GM21515 (cell line): ENCODE measurements at regions not wholly inside any gene's neighbourhood (a gene's known extent, or its start where the extent isn't known, plus 50 kb on each side); places are given as distances from the start of the nearest gene placed in this dataset.
"Not testable (repeated sequence)": the region's sequence is repeated elsewhere in the genome, so short reads cannot be mapped to it uniquely, and the experiment has no call there.

Source experiments
- ATAC-seq: cut with Tn5 transposase; IDR thresholded peaks from one replicate; pipeline ENCODE4 v1.9.1; 2021; ENCODE audit not compliant: unreplicated experiment

DNA sequence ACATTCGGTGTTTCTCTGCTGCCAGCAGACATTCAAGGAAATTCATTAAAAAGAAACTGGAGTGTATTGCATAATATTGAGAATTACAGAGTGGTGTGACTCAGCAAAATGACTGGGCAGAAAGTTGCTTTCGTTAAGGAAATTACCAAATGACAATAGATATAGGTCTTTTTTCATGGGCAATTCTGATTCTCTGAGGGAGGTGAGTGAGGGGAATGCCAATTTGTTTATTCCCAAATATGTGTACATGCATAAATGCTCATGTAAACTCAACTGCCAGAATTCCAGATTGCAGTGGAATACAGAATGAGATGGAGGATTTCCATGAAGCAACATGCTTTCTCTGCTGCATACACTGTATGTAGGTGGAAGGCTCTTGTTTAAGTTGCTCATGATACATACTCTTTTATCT lies 1730.1 kb downstream of the SLITRK5 start:
- ATAC-seq: no peak

DNA sequence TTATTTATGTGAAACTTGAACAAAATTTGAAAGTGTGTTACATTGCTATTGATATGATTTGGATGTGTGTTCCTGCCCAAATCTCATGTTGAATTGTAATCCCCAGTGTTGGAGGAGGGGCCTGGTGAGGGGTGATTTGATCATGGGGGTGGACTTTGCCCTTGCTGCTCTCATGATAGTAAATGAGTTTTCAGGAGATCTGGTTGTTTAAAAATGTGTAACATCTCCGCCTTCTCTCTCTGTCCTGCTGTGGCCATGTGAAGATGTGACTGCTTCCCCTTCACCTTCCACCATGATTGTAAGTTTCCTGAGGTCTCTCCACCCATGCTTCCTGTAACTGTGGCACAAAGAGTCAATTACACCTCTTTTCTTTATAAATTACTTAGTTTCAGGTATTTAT lies 1731.0 kb downstream of the SLITRK5 start:
- ATAC-seq: no peak

DNA sequence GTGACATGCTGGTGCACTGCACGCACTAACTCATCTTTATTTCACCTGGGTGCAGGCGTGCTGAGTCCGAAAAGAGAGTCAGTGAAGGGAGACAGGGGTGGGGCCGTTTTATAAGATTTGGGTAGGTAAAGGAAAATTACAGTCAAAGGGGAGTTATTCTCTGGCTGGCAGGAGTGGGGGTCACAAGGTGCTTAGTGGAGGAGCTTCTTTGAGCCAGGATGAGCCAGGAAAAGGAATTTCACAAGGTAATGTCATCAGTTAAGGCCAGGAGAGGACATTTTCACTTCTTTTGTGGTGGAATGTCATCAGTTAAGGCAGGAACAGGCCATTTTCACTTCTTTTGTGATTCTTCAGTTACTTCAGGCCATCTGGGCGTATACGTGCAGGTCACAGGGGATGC lies 1734.9 kb downstream of the SLITRK5 start:
- not testable (repeated sequence) for ATAC-seq

DNA sequence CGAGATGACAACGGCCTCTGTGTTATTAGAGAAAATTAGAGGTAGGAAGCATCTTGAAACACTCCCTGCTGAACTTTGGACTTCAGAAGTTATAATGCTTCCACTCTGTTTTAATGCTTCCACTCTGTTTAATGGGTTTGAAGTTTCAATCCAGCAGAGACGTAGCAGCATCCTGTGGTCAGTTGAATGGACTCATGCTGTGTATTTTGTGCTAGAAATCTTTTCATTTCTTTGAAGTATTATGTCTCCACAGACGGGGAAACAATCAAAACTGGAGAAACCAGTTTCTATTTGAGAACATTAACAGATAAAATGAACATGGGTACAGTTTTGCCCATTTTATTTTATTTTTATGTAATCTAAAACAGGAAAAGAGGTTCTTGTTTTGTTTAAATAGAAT lies 1736.2 kb downstream of the SLITRK5 start:
- no peak for ATAC-seq

DNA sequence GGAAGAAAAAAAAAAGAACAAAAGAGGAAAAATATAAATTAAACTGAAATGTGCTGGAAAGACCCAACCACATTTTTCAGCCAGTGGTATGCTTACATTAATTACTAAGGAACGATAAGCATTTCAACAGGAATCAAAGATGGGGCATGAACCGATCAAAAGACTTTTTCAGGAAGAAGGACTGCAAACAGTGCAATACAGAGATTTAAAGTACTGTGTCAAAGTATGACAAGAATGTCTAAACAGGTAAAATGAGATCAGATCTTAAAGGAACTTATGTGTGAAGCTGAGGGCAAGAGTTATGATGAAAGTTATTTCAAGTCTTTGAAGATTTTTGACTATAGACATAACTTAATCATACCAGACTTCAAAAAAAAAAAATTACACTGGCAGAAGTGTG lies 1761.8 kb downstream of the SLITRK5 start:
- ATAC-seq: no peak

DNA sequence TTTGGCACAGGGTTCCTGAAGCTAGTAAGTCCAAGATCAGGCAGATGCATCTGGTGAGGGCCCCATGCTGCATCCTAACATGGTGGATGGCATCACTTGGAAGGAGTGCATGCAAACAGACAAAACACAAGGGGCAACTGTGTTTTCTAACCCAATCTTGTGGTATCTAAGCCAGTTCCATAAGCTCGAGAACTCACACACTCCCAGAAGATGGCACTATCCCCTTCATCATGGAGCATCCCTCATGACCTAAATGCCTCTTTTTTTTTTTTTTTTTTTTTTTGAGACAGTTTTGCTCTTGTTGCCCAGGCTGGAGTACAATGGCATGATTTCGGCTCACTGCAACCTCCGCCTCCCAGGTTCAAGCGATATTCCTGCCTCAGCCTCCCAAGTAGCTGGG lies 1763.5 kb downstream of the SLITRK5 start:
- not testable (repeated sequence) for ATAC-seq

DNA sequence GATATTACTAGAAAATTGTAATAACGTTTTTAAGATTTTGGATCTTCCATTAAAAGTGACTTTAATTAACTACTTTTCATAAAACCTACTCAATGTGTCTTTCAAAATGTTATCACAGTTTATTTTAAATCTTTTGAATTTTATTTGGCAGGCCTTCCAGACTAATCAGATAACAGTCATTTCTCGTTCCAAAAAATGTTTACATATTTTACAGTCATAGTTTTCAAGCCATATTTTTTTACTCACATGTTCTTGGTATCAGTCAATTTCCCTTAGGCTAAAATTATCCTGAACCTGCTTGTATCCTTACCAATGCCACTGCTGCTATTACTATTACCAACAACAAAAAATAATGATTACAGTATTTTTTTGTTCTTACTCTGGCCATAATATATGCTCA lies 1783.5 kb downstream of the SLITRK5 start:
- ATAC-seq: no peak

DNA sequence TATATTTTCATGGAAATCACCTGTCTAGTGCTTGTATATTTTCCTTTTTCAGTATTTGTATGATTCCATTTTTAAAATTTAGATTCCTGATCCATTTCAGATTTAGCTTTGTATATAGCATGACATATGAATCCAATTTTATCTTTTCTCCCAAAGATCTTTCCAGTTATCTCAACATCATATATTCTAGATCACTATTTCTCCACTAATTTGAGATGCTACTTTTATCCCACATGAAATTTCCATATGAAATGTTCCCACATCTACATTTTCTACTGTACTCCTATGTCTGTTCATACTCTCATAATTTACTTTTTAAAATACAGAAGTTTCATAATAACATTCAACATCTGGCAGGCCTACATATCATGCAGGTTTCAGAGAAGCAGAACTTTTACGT lies 1784.1 kb downstream of the SLITRK5 start:
- no peak for ATAC-seq

DNA sequence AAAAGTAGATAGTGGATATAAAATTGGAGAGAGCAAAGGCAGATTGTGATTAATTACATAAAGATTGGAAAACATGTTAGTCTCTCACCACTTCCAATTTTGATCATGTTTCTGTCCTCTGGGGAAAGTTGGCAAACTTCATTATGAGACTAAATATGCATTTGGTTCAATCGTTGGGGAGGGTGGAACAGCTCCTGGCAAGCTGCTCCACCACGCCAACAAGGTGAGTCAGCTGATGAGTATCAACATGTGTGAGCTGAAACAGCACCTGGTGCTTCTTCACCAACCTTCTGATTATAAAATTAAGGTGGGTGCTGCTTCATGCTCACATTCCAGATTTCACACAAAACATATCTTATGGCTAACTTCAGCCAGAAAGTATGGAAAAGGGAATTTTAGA lies 1784.6 kb downstream of the SLITRK5 start:
- ATAC-seq: no peak

DNA sequence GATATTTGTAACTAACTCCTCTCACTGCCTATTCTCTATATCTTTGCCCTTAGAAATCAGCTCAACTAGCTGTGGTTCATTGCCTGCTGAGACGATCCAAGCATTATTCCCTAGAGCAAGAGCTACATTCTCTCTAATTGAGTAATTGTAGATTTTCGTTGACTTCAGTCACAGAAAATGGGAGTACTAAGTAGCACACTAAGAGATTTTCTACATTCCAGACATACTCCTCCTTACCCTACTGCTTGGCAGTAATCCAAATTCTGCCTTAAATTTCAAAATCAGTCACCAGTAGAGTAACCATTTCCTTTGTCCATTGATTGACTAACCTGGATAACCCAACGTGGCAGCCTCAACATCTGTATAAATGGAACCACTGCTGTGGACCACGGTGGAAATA lies 1786.8 kb downstream of the SLITRK5 start:
- no peak for ATAC-seq

DNA sequence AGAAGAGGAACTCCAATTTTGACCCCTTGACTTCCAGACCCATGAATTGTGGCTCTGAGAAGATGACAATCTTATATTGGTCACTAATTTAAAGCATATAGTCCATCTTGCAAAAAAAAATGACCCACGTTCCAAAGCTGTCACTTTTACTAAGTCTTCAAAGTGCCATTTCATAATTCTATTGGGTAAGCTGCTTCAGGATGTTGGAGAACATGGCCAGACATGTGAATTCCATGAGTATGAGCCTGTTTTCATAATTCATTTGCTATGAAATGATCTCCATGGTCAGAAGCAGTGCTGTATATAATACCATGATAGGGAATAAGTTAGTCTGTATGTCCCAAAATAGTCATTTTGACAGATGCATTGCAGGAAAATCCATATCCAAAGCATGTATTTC lies 1787.3 kb downstream of the SLITRK5 start:
- ATAC-seq: no peak

DNA sequence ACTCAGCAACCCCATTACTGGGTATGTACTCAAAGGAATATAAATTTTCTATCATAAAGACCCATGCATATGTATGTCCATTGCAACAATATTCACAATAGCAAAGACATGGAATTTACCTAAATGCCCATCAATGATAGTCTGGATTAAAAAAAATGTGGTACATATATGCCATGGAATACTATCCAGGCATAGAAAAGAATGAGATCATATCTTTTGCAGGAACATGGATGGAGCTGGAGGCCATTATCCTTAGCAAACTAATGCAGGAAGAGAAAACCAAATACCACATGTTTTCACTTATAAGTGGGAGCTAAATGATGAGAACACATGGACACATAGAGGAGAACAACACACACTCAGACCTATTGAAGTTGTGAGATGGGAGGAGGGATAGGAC lies 1789.7 kb downstream of the SLITRK5 start:
- ATAC-seq: not testable (repeated sequence)

DNA sequence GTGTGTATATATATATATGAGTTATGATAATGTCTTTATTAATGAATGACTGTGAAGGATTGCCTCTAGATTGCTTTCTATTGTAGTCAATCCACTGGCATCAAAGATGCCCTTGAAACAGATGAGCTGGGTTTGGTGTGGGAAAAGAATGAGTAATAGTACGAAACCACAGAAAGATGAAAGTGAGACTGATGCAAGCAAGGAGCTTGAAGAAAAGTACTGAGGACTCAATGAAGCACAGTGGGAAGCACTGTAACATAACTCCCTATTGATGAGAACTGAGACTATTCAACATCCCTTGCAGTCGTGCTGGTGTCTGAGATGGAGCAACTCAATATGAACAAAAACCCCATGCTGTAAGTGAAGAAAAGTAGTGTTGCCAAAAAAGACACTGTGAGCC lies 1794.2 kb downstream of the SLITRK5 start:
- no peak for ATAC-seq

DNA sequence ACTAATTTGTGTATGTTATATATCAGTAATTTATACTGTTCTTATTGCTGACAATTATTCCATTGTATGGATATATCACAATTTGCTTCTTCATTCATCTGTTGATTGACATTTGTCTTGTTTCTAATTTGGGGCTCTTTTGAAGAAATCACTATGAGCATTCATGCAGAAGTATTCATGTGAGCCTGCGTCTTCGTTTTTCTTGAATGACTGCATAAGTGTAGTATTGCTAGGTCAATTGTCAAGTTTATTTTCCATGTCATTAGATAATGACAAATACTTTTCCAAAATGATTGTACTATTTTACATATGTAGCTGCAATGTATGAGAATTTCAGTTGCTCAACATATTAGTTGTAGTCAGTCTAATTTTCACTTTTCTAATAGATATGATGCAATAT lies 1796.9 kb downstream of the SLITRK5 start:
- ATAC-seq: no peak

DNA sequence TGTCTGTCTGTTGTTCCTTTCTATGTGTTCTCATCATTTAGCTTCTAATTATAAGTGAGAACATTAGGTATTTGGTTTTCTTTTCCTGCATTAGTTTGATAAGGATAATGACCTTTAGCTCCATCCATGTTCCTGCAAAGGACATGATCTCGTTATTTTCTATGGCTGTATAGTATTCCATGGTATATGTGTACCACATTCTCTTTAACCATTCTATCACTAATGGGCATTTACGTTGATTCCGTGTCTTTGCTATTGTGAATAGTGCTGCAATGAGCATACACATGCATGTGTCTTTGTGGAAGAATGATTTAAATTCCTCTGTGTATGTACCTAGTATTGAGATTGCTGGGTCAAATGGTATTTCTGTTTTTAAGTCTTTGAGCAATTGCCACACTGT lies 1799.7 kb downstream of the SLITRK5 start:
- ATAC-seq: no peak

DNA sequence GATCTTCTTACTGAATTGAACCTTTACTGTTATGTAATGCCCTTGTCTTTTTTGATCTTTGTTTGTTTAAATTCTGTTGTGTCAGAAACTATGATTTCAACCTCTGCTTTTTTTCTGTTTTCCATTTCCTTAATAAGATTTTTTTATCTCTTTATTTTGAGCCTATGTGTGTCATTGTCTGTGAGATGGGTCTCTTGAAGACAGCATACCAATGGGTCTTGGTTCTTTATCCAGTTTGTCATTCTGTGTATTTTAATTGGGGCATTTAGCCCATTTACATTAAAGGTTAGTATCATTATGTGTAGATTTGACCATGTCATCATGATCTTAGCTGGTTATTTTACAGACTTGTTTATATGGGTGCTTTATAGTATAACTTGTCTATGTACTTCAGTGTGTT lies 1803.3 kb downstream of the SLITRK5 start:
- ATAC-seq: no peak

DNA sequence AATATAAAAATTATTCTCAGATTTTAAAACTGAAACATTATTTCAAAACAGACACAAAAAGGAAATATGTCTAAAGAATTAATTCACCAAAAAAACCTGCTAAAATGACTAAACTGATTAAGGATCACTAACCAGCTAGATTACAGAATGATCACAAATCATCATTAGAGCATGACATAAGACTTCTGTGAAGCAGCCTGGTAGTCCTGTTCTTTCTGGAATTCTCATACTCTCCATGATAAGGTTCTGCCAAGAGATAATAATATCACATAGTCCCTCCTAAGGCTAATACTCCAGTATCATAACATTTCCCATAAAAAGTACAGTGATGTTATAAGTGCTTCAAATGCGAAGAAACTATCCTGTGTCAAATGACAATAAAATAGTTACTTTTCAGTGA lies 1814.9 kb downstream of the SLITRK5 start:
- no peak for ATAC-seq

DNA sequence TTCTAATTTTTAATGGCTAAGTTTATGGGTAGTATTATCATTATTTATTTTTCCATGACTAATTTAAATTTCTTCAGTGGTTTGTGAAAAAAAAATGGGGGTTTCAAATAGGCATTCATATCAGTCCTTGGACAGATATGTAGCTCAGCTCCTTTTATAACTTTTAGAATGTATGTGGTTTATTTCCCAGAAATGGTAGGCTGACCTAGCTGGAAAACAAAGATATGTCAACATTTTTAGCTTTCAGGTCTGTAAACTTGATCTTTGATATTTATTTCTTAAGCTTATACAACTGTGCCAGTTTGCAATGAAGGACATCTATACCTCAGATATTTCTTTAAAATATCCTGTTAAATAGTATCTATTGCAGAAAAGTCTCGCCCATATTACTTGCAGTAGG lies 1815.5 kb downstream of the SLITRK5 start:
- no peak for ATAC-seq

DNA sequence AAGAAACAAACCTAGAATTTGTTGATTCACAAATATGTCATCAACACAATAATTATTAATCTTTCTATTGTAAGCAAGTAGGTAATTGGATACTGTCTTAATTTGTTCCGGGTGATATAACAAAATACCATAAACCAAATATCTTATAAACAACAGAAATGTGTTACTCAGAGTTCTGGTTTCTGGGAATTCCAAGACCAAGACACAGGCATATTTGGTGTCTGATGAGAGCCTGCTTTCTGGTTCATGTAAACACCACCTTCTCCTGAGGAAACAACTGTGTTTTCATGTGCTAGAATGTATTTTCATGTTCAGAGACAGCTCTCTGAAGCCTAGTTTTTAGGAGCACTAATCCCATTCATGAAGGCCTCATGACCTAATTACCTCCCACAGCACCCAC lies 1819.5 kb downstream of the SLITRK5 start:
- ATAC-seq: no peak

DNA sequence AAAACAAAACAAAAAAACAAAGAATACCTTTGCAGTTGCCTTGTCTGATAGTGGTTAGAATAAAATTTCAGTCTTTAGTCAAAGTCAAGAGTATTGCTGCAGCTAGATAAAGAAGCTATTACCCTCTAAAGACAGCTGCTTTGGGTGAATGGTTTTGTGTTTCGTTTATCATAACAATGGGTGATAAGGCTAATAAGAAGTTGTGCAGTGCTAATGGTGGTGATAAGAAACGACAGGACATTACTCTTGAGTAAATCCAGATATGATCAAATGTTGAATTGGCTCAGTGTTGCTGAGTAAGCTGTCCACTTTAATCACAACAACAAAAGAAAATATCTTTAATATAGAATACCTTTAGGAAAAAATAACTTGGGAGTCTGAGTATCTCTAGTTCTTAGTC lies 1825.3 kb downstream of the SLITRK5 start:
- no peak for ATAC-seq

DNA sequence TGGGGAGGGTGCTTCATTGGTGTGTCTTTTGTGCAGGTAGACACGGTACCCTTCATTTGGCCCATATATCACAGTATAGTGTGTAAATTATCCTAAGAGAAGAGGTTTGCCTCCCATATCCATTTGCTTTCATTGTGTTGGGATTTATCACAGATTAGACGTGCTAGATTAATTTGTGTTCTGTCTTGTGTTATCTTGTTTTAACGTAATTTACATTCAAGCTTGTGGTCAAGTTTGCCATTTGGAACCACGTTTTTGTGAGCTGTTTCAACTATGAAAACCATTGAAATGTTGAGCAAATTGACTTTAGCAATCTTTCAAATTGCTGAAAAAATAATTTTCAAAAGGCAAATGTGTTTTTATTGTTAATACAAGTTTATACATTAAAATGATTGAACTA lies 1826.5 kb downstream of the SLITRK5 start:
- ATAC-seq: no peak

DNA sequence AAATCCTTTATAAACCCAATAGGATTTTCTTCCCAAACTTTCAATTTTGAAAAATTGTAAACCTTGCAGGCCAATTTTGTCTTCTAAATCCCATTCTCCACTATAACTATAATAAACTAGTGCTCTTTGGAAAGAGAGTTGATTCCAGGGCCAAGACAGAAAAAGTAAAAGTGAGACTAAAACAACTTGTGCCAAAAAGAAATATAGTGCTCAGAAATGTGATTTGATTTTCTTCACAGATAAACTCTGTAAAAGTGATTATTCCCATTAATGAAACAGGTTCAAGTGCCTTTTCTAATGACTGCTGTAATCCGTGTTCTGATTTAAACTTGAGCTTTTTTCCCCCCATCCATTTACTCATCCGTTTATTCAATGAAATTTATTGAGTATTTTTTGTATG lies 1831.1 kb downstream of the SLITRK5 start:
- no peak for ATAC-seq

DNA sequence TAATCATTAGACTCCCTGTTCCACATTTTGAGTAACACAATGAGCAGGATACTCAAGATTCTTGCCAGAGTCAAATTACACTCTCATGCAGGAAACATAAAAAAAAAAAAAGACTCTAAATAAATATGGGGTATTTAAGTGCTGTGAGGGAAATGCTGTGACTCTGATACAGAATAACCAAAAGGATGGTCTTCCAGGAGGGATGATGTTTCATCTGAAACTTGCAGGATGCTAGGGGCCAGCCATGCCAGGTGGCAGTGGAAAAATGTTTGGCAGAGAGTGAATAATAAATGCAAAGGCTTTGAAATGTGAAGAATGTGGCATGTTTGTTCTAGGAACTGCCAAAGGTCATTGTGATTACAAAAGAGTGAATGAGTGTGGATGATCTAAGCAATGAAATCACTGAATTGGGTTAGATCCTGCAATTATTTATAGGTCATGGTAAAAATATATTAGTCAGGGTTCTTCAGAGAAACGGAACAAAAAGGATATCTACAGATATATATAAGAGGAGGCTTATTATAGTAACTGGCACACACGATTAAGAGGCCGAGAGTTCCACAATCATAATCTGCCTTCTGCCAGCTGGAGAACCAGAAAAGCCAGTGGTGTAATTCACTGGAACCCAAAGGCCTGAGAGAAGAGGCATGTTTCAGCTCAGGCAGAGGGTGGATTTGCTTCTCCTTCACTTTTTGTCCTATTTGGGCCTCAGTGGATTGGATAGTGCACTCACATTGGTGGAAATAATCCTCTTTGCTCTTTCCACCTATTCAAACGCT lies 1832.8 kb upstream of the MIR17HG start:
- no peak for ATAC-seq
